ENCODE measurements at regions not wholly inside any gene's neighbourhood (a gene's known extent, or its start where the extent isn't known, plus 50 kb on each side); places are given as distances from the start of the nearest gene placed in this dataset.

GRCh38 chr10:28459453-28460144, 73.3 kb upstream of the WAC start:
- no peak for TF ChIP-seq ZNF274 (IDR thresholded peaks at IDR 0.05; ENCODE audit: low read depth, low read length)
- TF ChIP-seq SUZ12 (IDR thresholded peaks at IDR 0.05; ENCODE audit: extremely low read depth, insufficient read depth, insufficient read length), result no peak
- TF ChIP-seq YY1 (IDR thresholded peaks at IDR 0.05; ENCODE audit: insufficient read depth, insufficient read length), result no peak
